GM11168 (cell line): ENCODE measurements at regions not wholly inside any gene's neighbourhood (a gene's known extent, or its start where the extent isn't known, plus 50 kb on each side); places are given as distances from the start of the nearest gene placed in this dataset.

Source experiments
- in situ Hi-C: fragments of 300-500 bp; cut with MboI; formaldehyde crosslinking; loops from one replicate; pipeline ENCODE4 v1.12.0; 2022; ENCODE audit warnings: low sequenced_read_pairs; ENCODE audit not compliant: unreplicated experiment

DNA sequence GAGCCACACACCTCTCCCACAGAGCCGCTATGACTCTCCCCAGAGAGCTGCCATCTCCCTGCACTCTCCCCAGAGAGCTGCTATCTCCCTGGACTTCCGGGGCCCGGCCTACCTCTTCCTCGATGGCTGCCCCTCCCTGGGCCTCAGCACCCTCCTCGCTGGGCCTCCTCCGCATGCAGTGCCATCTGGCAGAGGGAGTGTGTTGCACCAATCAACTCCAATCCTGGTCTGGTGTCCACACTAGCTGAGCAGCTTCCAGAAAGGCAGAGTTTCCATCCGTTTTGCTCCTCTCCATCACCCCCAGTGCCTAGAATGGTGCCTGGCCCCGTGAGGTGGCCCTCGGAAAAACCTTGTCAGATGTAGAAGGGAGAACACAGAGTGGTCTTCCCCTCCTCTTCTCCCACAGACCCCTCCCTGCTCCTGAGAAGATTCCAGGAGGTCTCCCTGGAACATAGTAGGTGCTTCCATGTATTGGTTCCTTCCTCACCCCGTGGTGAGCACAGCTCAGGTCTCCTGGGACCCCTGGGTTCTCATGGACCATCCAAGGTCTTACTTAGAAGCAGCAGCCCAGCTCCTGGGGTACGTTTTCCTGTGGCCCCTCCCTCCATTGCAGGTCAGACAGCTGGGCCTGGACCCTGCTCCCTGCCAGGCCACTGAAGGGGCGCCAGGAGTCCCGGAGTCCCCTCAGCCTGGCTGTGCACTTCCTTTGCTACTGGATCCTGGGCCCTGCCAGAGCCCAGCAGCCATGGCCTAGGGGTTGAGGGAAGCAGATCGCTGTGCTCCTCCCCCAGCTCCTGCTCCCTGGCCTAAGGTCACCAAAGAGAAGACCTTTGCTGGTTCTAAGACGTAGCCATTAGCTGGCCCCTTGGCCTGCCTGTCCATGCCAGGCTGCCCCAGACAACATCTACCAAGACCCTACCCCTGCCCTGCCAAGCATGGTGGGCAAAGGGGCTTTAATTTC is 233.8 kb upstream of the GSE1 start:
- in situ Hi-C loops, result no loop called here

DNA sequence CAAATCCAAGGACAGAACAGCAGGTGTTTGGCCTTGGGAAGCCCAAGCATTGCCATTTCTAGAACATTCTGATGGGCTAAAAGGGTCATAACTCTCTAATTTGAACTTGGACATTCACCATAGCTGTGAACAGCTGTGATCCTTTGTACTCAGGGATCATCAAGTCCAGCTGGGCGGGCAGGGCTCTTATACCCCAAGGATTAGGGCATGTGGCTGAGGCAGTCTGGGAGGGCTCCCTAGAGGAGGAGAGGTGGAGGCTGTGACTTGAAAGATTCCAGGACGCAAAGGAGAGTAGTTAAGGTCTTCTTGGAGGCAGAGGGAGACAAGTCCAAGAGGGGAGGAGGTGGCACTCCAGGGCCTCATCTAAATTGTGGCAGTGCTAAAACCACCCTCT is 233.1 kb upstream of the GSE1 start:
- in situ Hi-C loops, result no loop called here

DNA sequence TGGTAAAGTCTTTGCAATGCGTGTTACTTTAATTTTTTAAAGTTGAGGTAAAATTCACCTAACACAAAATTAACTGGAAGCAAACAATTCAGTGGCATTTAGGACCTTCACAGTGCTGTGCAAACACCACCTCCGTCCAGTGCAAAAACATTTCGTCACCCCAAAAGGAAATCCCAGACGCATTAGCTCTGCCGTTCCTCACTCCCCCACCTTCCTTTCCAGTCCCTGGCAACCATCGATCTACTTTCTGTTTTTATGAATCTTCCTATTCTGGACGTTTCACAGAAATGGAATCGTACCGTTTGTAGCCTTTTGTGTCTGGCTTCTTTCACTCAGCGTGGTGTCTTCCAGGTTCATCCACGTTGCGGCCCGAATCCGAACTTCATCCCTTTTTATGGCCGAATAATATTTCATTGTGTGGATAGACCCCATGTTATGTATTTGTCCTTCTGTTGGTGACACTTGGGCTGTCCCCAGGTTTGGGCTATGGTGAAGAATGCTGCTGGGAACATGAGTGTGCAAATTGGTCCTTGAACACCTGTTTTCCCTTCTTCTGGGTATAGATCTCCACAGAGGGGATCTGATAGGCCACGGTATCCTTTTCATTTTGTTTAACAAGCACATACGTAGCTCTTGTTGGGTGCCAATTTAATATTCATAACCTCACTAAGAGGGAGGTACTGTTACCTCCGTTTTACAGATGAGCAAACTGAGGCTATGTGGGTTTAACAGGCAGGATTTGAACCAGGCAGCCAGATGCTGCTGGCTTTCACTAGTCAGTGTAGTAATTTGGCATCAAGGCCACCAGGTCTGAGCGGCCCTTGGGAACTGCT is 232.0 kb upstream of the GSE1 start:
- in situ Hi-C loops, result no loop called here

DNA sequence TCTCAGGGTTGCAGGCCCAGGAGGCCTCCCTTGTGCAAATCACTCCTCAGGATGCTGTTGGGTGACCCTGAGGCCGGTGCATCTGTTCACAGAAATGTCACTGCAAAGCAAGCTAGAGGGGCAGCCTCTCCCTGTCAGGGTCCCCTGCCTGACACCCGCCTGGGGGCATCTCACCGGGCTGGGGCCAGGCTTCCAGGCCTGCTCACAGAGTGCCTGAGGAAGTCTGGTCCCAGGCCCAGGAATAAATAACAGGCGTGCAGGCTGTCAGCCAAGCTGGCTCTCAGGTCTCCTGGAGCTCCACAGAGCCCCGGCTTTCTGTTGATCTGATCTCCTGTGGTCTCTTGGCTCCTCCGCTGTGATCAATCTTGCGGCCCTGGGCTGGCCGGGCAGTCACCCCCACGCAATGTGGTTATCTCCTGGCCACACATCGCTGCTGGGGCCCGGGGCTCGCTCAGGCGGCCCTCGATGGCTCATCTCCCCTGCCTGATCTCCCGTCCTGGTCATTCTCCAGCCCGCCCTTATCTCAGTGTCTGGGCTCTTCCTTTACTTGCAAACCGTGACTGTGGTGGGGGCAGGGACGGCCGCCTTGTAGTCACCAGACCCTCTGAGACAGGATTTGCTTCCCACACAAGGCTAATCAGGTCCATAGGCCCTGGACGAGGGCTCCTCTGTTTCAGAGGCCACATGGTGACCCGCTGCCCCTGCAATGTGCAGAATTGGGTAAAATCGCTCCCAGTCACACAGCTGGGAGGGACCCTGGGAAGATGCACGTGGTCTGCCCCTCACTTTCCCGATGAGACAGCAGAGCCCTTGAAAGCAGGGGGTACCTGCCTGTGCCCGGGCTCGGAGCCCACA is 231.2 kb upstream of the GSE1 start:
- in situ Hi-C loops, result no loop called here

DNA sequence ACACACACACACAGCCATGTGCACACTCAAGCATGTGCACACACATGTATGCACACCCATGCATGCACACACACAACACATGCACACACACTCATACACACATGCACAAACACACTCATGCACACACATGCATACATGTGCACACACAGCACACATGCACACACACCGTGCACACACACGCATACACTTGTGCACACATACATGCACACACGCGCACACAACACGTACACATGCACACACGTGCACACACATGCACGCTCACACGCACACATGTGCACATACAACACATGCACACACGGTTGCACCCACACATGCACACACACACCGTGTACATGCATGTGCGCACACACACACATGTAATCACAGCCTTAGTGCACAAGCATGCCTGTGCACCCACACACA is 230.4 kb upstream of the GSE1 start:
- in situ Hi-C loops, result no loop called here

DNA sequence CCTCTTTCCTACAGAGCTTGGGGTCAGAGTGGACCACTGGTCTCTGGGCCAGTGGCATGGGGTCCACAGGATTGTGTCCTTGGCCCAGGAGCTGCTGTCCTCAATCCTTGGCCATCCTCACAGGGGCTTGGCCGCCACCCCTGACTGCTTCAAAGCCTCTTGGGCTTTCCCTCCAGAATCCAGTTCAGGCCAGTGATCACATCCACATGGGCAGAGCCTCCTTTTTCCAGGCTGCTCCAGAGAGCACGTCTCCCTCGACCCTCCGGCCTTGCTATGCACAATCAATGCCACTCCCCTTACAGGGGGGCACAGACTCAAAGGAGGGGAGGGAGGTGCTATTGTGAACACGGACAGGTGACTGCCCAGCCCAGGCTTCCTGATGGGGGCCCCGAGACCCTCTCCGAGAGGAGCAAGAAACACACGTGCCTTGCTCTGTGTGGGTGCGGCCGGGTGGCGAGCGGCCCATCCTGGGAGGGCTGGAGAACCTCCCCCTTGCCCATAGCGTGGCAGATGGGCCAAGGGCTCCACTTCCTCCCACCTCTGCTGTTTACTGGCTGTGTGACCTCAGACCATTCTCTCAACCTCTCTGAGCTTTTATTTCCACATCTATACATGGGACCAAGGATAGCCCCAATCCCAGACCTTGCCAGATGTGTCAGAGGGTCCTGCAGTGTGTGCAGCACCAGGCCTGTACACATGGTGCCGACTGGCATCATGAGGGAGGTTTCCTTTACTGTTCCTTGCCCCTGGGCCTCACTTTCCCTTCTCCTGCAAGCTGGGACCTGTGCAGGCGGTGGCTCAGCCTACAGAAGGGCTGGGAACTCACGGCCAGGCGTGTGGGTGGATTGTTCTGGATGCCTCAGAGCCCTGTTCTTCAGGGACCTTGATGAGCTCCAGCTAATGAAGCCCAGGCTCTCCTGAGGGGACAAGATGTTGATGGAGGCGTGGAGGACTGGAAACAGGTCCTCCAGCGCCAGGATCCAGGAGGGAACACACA is 229.0 kb upstream of the GSE1 start:
- in situ Hi-C loops, result no loop called here

DNA sequence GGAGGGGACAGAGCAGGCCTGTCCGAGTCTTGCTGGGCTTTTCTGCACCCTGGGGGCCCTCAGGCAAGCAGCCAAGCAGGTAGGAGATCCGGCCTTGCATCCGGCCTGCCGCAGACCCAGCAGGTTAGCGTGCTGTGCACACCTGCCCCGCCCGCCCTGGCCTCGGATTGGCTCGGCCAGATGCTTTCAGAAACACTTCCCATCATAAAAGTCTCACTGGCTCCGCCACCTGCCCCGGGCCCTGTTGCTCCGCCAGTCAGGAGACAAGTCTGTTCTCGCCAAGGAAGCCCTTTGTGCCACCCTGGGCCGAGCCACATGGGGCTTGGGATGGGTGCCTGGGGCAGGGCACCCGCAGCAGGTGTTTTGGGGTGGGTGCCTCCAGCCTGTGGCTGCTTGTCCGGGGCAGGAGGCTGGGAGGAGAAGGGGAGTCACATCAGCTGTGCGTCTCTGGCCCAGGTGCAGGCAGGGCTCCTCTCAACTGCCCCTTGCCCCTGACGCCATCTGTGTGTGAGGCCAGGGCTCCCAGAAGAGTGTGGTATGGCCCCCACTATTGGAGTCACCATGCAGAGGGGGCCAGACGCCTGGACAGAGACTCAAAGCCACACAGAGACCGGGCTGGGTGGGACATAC is 228.2 kb upstream of the GSE1 start:
- in situ Hi-C loops, result no loop called here

DNA sequence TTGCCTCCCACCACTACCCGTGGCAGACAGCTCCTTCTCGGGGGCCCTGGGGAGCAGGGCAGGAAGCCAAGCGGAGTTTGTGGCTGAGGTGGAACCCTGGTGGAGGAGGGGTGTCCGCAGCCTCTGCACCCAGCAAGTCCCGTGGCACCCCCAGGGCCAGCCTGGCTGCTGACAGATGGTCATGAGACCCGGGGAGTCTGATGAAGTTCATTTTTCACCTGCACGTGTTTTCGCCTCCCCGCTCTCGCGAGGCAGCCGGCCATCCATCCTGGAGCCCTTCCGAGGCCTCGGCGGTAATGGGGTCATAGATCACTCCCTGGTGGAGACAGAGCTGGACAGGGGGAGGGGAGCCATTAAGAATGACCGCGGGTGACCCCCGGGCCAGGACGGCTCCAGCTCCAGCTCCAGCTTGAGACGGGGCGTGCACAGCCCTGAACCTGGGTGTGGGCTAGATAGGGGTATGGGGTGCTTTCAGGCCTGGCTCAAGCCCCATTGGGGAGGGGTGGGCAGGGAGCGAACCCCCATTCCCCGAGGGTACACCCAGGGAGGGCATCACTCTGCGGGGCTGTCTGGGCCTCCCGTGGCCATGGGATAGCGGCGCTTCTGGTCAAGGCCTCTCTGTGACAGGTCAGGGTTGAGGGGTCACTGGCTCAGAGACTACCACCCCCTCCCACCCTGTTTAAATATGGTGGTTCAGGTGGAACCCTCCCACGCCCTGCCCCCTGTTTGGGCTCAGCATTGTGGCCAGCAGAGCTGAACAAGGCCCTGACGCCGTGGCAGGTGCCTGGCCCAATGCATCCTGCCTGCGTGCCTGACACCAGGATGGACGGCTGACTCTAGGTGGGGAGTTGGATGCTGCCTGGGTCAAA is 227.4 kb upstream of the GSE1 start:
- in situ Hi-C loops, result no loop called here

DNA sequence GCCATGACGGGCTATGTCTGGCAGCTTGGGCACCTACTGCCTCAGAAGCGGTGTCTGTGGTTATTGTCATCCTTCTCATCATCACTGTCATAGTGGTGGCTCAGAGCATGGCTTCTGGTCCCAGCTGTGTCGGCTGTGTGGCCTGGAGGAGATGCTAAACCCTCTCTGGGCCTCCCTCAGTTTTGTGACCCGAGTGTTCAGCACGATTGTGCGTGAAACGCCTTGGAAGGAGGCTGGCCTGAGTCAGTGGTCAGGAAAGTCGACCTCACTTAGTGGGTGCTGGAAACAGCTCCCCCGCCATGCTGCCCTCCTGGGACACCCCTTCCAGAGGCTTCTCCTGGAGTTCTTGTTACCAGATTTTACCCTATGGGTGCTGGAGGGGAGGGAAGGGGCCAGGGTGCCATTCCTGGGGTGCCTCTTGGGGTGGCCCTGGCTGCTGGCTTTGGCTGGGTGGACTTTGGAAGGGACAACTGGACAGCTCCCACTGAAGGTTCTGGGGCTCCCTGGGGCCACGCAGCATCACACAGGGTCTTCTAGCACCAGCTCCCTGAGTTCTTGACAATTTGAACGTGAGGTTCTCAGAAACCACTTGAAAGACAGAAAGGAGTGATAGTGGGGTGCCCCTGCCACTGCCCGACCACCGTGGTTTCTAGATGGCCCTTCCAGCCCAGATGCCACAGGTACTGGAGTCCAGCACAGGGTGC is 226.5 kb upstream of the GSE1 start:
- in situ Hi-C loops, result no loop called here

DNA sequence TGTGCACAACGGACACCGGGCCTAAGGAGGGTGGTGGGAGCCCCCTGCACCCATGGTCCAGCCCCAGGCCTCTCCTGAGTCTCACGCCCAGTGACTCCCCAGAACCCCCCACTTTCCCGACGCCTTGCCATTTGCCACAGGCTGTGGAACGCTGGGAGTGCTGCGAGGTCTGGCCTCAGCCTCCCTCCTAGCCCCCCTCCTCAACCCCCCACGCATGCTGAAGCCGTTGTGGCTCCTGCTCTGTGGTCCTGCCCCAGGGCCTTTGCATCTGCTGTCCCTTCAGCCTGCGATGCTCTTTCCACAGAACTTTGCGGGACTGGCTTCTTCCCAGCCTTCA is 226.0 kb upstream of the GSE1 start:
- in situ Hi-C loops, result no loop called here

DNA sequence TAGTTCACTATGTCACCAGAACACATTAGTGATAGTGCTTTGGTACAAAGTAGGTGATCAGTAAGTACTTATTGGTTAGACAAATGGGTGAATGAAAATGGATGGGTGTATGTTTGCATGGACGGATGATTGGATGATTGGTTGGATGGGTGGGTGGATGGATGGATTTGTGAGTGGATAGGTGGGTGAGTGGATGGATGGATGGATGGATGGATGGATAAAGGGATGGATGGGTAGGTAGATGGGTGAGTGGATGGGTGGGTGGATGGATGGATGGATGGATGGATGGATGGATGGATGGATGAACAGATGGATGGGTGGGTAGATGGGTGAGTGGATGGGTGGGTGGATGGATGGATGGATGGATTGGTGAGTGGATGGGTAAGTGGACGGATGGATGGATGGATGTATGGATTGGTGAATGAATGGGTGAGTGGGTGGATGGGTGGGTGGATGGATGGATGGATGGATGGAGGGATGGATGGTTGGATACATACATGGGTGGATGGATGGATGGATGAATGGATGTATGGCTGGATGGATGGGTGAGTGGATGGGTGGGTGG is 225.3 kb upstream of the GSE1 start:
- in situ Hi-C loops, result no loop called here

DNA sequence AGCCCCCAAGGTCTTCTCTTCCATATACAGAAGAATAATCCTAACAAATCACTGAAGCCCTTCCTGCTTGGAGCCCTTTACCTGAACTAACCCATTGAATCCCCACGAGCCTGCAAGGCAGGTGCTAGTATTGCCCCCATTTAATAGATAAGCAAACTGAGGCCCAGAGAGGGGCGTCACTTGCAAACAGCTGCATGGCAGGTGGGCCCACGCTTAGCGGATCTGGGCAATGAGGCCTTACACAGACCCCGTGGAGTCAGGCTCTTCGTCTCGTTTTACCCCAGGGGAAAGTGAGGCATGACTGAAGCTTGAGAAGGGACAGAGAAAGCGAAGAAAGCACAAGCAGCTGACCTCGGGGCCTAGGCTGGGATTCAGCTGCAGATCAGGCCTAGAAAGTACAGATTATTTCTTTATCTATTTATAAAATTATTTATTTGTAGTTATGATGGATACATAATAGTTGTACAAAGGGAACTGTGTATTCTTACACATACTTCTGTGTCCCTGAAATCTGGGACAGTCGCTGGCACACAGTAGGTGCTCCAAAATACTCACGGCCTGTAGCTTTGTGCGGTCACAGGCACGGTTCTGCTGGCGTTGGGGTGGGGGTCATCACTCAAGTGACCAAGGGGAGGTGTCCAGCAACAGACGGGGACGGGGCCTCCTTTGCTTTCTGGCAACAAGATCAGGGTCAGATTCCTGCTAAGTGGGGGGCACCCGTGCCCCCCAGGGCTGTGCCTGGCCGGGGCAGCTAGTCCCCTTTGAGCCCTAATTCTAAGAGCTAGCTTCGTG is 223.2 kb upstream of the GSE1 start:
- in situ Hi-C loops, result no loop called here

DNA sequence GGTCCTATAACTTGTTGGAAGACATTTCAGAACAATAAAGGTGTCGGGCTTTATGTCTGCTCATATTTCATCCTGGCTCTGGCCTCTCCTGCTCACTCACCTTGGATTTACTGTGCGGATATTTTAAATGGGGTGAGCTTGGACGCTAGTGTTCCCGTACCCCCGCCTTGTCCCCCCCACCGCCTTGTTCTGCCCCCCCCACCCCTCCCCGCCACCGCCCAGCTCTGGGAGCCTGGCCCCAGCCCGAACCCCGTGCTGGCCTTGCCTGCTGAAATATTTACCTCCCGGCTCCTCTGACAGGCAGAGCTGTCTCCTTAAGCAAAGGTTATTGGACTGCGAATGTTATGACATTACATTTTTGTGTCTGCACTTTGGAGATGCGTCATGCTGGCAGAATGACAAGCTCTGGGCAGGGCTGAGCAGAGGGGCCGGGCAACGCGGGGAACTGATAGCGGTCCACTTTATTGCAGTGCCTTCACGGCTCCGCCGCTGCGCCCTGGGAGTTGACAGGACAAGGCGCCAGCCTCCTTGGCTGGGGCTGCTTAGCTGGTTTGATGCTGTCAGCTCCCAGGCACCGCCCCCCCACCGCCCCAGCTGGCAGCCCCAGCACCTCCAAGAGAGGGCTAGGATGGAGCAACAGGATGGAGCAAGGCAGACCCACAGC is 222.5 kb upstream of the GSE1 start:
- in situ Hi-C loops, result no loop called here

DNA sequence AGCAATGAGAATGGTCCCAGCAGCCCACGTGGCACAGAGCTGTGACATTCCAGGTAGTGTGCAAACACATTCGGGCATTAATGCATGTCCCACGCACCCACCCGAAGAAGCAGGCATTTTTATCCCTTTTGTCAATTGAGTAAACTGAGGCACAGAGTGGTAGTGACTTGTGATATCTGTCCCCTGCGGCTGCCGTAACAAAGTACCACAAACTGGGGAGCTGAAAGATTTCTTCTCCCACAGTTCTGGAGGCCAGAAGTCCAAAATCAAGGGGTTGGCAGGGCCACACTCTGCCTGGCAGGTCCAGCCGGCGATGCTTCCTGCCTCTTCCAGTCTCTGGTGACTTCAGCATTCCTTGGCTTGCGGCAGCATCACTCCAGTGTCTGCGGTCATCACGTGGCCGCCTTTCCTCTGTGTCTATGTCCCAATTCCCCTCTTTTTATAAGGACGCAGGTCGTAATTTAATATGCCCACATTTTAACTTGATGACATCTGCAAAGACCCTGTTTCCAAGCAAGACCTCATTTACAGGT is 221.9 kb upstream of the GSE1 start:
- in situ Hi-C loops, result no loop called here

DNA sequence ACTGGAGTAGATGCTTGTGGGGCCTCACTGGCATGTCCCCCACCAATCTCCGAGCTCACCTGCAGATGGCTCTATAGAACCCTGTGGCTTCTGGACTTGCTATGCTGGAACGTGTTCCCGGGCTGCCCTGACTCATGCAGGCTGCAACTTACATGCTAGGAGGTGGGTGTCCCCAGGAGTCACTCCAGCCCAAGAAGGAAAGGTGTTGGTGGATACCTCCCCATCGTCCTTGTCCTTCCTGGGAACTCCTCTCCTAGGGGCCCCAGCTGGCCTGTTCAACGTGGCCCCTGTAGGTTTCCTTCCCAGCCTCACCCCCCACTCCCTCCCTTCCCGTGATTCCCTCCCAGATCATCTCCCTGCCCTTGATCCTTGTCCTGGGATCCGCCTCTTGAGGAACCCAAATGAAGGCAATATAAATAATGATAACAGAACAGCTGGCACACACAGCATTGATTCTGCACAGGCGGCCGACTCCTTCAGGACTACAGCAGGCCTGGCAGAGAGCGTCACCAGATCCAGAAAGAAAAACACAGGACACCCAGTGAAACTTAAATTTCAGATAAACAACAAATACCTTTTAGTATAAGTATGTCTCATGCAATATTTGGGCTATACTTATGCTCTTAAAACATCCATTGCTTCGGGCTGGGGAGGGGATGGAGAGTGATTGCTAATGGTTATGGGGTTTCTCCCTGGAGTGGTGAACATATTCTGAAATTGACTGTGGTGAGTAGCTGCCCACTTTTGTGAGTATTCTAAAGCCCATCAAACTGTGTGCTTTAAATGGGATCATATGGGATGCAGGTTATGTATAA is 221.1 kb upstream of the GSE1 start:
- in situ Hi-C loops, result no loop called here
